ENCODE measurements at regions not wholly inside any gene's neighbourhood (a gene's known extent, or its start where the extent isn't known, plus 50 kb on each side); places are given as distances from the start of the nearest gene placed in this dataset.

DNA sequence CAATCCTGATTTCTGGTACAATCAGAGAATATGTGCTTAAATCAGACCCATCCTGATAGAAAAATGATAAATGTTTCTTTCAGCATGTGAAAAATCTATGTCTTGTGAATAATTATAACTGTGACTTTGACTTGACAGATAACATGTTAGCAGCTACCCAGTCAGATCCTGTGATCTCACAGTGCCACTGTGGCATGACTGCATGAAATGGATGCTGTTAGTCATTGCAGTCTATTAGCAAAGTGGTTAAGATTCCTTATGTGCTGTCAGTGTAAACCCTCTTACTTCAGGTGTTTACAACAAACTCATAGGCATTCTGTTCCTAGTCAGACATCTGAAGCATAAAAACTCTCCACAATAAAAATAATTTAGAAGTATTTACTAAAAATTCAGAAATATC lies 244.6 kb upstream of the RND3 start:
- no peak for DNase-seq
- Histone ChIP-seq H3K36me3 (ENCODE audit: control insufficient read depth, insufficient read depth, low read length) (no peaks in the 10 kb centered on the region), H3K4me3 (ENCODE audit: low read depth, low read length) (no peak overlapping the region), H3K27me3 (replicated peaks; ENCODE audit: control insufficient read depth, insufficient read depth, low read length) (no peaks in the 10 kb centered on the region), H3K9me3 (no peaks in the 10 kb centered on the region), H3K4me1 (no peaks in the 10 kb centered on the region)
- POLR2A ChIA-PET: no interaction called here
- intact Hi-C loops (cut with micrococcal nuclease; ENCODE audit: unreplicated experiment): no loop called here
- Mint-ChIP-seq H3K27me3 (ENCODE audit: insufficient read depth, unreplicated experiment) (peaks cover 6% of the 10 kb centered on the region), H3K27ac (ENCODE audit: unreplicated experiment) (no peak overlapping the region), H3K9me3 (ENCODE audit: unreplicated experiment) (no peaks in the 10 kb centered on the region), H3K4me1 (ENCODE audit: low read depth, unreplicated experiment) (no peaks in the 10 kb centered on the region), H3K4me3 (ENCODE audit: unreplicated experiment) (no peak overlapping the region), H3K36me3 (ENCODE audit: insufficient read depth, unreplicated experiment) (no peaks in the 10 kb centered on the region)
- no TSS peak for BruUV-seq (replicated peaks)
- TF ChIP-seq, protein P1, sequence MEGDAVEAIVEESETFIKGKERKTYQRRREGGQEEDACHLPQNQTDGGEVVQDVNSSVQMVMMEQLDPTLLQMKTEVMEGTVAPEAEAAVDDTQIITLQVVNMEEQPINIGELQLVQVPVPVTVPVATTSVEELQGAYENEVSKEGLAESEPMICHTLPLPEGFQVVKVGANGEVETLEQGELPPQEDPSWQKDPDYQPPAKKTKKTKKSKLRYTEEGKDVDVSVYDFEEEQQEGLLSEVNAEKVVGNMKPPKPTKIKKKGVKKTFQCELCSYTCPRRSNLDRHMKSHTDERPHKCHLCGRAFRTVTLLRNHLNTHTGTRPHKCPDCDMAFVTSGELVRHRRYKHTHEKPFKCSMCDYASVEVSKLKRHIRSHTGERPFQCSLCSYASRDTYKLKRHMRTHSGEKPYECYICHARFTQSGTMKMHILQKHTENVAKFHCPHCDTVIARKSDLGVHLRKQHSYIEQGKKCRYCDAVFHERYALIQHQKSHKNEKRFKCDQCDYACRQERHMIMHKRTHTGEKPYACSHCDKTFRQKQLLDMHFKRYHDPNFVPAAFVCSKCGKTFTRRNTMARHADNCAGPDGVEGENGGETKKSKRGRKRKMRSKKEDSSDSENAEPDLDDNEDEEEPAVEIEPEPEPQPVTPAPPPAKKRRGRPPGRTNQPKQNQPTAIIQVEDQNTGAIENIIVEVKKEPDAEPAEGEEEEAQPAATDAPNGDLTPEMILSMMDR (IDR thresholded peaks at IDR 0.05; ENCODE audit: insufficient read depth in 1 of 2, low read depth in 1 of 2, low read length in 1 of 2, severe bottlenecking in 1 of 2, unreplicated experiment in 1 of 2): no peak
- CTCF ChIA-PET: no interaction called here

- H3K27me3 ChIP-seq (replicated peaks; ENCODE audit: control insufficient read depth, insufficient read depth, low read length): no peaks in the 10 kb centered on the region
- ChIA-PET CTCF (no interaction called here), POLR2A (no interaction called here)
- H3K4me1 Mint-ChIP-seq (ENCODE audit: low read depth, unreplicated experiment): no peaks in the 10 kb centered on the region
- DNase-seq: no peak
- no peaks in the 10 kb centered on the region for H3K9me3 Mint-ChIP-seq (ENCODE audit: unreplicated experiment)
- no peak overlapping the region for H3K27ac Mint-ChIP-seq (ENCODE audit: unreplicated experiment)
- no peak overlapping the region for H3K4me3 Mint-ChIP-seq (ENCODE audit: unreplicated experiment)
- no peaks in the 10 kb centered on the region for H3K36me3 Mint-ChIP-seq (ENCODE audit: insufficient read depth, unreplicated experiment)
- no peaks in the 10 kb centered on the region for H3K9me3 ChIP-seq
- no peaks in the 10 kb centered on the region for H3K36me3 ChIP-seq (ENCODE audit: control insufficient read depth, insufficient read depth, low read length)
- intact Hi-C loops (cut with micrococcal nuclease; ENCODE audit: unreplicated experiment): no loop called here
- TF ChIP-seq, protein P1 (IDR thresholded peaks at IDR 0.05; ENCODE audit: insufficient read depth in 1 of 2, low read depth in 1 of 2, low read length in 1 of 2, severe bottlenecking in 1 of 2, unreplicated experiment in 1 of 2): no peak
- peaks cover 4% of the 10 kb centered on the region for H3K27me3 Mint-ChIP-seq (ENCODE audit: insufficient read depth, unreplicated experiment)
- BruUV-seq (replicated peaks): no TSS peak
- H3K4me1 ChIP-seq: no peaks in the 10 kb centered on the region
- no peak overlapping the region for H3K4me3 ChIP-seq (ENCODE audit: low read depth, low read length)
These were observed 242.1 kb upstream of the RND3 start for GRCh38 chr2:150729495-150729955.

DNA sequence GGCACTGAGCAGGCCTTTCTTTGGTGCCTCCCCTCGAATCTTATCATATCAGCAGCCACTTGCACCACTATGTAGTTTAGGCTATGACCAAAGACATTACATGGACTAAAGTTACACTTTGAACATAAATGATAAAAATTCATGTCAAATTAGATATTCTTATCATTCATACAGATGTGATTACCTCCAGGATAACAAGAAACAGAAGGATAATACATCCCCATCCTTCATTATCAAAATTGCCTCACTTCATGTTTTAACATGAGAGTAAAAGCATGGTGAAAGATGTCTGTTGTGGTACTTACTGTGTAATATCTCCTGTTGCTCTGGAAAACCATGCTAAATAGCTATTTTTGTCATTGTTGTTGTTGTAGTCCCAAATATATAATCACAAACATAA lies 230.8 kb upstream of the RND3 start:
- H3K4me3 ChIP-seq (ENCODE audit: low read depth, low read length): no peak overlapping the region
- DNase-seq: no peak
- intact Hi-C loops (cut with micrococcal nuclease; ENCODE audit: unreplicated experiment): no loop called here
- no TSS peak for BruUV-seq (replicated peaks)
- POLR2A ChIA-PET: no interaction called here
- Mint-ChIP-seq H3K27me3 (ENCODE audit: insufficient read depth, unreplicated experiment) (peaks cover 2% of the 10 kb centered on the region), H3K9me3 (ENCODE audit: unreplicated experiment) (no peaks in the 10 kb centered on the region), H3K4me3 (ENCODE audit: unreplicated experiment) (no peak overlapping the region), H3K27ac (ENCODE audit: unreplicated experiment) (no peak overlapping the region), H3K36me3 (ENCODE audit: insufficient read depth, unreplicated experiment) (no peaks in the 10 kb centered on the region), H3K4me1 (ENCODE audit: low read depth, unreplicated experiment) (no peaks in the 10 kb centered on the region)
- TF ChIP-seq, protein P1 (IDR thresholded peaks at IDR 0.05; ENCODE audit: insufficient read depth in 1 of 2, low read depth in 1 of 2, low read length in 1 of 2, severe bottlenecking in 1 of 2, unreplicated experiment in 1 of 2): no peak
- no peaks in the 10 kb centered on the region for H3K4me1 ChIP-seq
- H3K27me3 ChIP-seq (replicated peaks; ENCODE audit: control insufficient read depth, insufficient read depth, low read length): no peaks in the 10 kb centered on the region
- H3K36me3 ChIP-seq (ENCODE audit: control insufficient read depth, insufficient read depth, low read length): no peaks in the 10 kb centered on the region
- CTCF ChIA-PET: no interaction called here
- H3K9me3 ChIP-seq: no peaks in the 10 kb centered on the region
